A549 (cell line): ENCODE measurements at regions not wholly inside any gene's neighbourhood (a gene's known extent, or its start where the extent isn't known, plus 50 kb on each side); places are given as distances from the start of the nearest gene placed in this dataset.

Experiments used
- CHD4 ChIP-seq: fragments of 200-600 bp; sonication (generic); IDR thresholded peaks from 2 replicates; pipeline ENCODE4 v1.6.1; 2016; ENCODE audit warnings: antibody characterized with exemption, mild to moderate bottlenecking, borderline replicate concordance
- MAFK ChIP-seq: fragments of 450-650 bp; IDR thresholded peaks from 2 replicates; pipeline ENCODE4 v1.6.1; 2014; ENCODE audit not compliant: partially characterized antibody
- POLR2A ChIP-seq: IDR thresholded peaks from 2 replicates; pipeline ENCODE4 v1.6.1; 2012; ENCODE audit warnings: mild to moderate bottlenecking, low read length
- SMC3 ChIP-seq: fragments of >200 bp; sonication (Bioruptor Twin); formaldehyde crosslinking; IDR thresholded peaks from 3 replicates; pipeline ENCODE4 v1.6.1; 2018; ENCODE audit warnings: inconsistent platforms
- TP53 ChIP-seq: fragments of 250-450 bp; sonication (Bioruptor Pico); IDR thresholded peaks from 2 replicates; pipeline ENCODE4 v1.5.0; 2021; ENCODE audit warnings: mild to moderate bottlenecking, moderate library complexity
- TF ChIP-seq, protein P1 (sequence below): fragments of >200 bp; sonication (Bioruptor Twin); formaldehyde crosslinking; IDR thresholded peaks from 3 replicates; pipeline ENCODE4 v1.5.1; 2016

DNA sequence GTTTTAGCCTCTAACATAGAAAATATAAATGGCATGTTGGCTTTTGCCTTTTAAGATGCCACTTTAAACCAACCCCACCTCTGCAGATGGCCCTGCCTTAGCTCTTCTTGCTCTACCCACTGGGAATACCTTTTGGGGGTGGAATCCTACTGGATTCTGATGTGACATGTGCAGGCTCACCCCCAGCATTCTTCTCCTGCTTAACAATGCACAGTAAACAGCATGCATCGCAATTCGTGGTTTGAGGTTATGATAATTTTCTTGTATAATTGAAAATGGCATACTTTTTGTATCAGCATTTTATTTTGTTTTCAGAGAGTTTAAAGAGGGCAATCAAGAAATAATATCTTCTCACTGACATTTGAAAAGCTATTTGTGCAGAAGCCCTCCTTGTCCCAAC, 167.9 kb downstream of the AREG start:
- TF ChIP-seq, protein P1, sequence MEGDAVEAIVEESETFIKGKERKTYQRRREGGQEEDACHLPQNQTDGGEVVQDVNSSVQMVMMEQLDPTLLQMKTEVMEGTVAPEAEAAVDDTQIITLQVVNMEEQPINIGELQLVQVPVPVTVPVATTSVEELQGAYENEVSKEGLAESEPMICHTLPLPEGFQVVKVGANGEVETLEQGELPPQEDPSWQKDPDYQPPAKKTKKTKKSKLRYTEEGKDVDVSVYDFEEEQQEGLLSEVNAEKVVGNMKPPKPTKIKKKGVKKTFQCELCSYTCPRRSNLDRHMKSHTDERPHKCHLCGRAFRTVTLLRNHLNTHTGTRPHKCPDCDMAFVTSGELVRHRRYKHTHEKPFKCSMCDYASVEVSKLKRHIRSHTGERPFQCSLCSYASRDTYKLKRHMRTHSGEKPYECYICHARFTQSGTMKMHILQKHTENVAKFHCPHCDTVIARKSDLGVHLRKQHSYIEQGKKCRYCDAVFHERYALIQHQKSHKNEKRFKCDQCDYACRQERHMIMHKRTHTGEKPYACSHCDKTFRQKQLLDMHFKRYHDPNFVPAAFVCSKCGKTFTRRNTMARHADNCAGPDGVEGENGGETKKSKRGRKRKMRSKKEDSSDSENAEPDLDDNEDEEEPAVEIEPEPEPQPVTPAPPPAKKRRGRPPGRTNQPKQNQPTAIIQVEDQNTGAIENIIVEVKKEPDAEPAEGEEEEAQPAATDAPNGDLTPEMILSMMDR = no peak
- TF ChIP-seq MAFK = no peak
- no peak for TF ChIP-seq CHD4
- TF ChIP-seq POLR2A = no peak
- TF ChIP-seq TP53 (CRISPR knock-in tag) = no peak
- no peak for TF ChIP-seq SMC3
